Fibroblast of lung (primary cell): ENCODE measurements at regions not wholly inside any gene's neighbourhood (a gene's known extent, or its start where the extent isn't known, plus 50 kb on each side); places are given as distances from the start of the nearest gene placed in this dataset.

Source experiments
- CTCF ChIP-seq, 2 donors: IDR thresholded peaks in 1 of 2; conservative IDR thresholded peaks in 1 of 2; 1 replicate in 1 of 2; 2 replicates in 1 of 2; pipeline ENCODE4 v1.5.1; 2011 to 2012; ENCODE audit warnings: low read length in 2 of 2, control low read depth in 1 of 2, inconsistent platforms in 1 of 2, low read depth in 1 of 2, mild to moderate bottlenecking in 1 of 2
- EZH2 ChIP-seq: IDR thresholded peaks from 2 replicates; pipeline ENCODE4 v1.5.1; 2012; ENCODE audit warnings: low read length, control low read depth, mild to moderate bottlenecking; ENCODE audit errors: missing control alignments

GRCh38 chr5:107228226-107228625, 442.5 kb downstream of the EFNA5 start:
- no peak for TF ChIP-seq CTCF (conservative IDR thresholded peaks at IDR 0.05 in 1 of 2, IDR thresholded peaks at IDR 0.05 in 1 of 2; ENCODE audit: low read depth in 1 of 2, low read length in 2 of 2)
- TF ChIP-seq EZH2: no peak
